HG03060 (cell line): ENCODE measurements at regions not wholly inside any gene's neighbourhood (a gene's known extent, or its start where the extent isn't known, plus 50 kb on each side); places are given as distances from the start of the nearest gene placed in this dataset.
"Not testable (repeated sequence)": the region's sequence is repeated elsewhere in the genome, so short reads cannot be mapped to it uniquely, and the experiment has no call there.

ENCODE experiments used
- ATAC-seq: cut with Tn5 transposase; IDR thresholded peaks from one replicate; pipeline ENCODE4 v1.9.1; 2021; ENCODE audit warnings: low read depth, moderate number of reproducible peaks; ENCODE audit not compliant: unreplicated experiment

- no peak for ATAC-seq
Observed at GRCh38 chr3:159668990-159669476, 319.6 kb upstream of the IL12A start.

- ATAC-seq, result no peak
Observed at GRCh38 chr3:159669766-159670165, 318.9 kb upstream of the IL12A start.

- peak; percentile 42 for ATAC-seq
Observed at GRCh38 chr3:159672728-159673688, 315.6 kb upstream of the IL12A start.

- no peak for ATAC-seq
Observed at GRCh38 chr3:159674583-159674982, 314.1 kb upstream of the IL12A start.

- no peak for ATAC-seq
Observed at GRCh38 chr3:159675285-159675684, 313.4 kb upstream of the IL12A start.

GRCh38 chr3:159679900-159680299 is 308.7 kb upstream of the IL12A start:
- no peak for ATAC-seq

GRCh38 chr3:159681717-159682116 is 306.9 kb upstream of the IL12A start:
- ATAC-seq, result not testable (repeated sequence)

GRCh38 chr3:159685801-159686200 is 302.8 kb upstream of the IL12A start:
- ATAC-seq, result no peak

GRCh38 chr3:159693226-159693625 is 295.4 kb upstream of the IL12A start:
- ATAC-seq, result no peak

GRCh38 chr3:159711560-159712333 is 276.9 kb upstream of the IL12A start:
- no peak for ATAC-seq

GRCh38 chr3:159721324-159721723 is 267.3 kb upstream of the IL12A start:
- ATAC-seq, result no peak

- no peak for ATAC-seq
Observed at GRCh38 chr3:159723295-159723694, 265.3 kb upstream of the IL12A start.

GRCh38 chr3:159724627-159725026 is 264.0 kb upstream of the IL12A start:
- no peak for ATAC-seq

- ATAC-seq, result no peak
Observed at GRCh38 chr3:159726231-159726964, 262.2 kb upstream of the IL12A start.

- ATAC-seq, result no peak
Observed at GRCh38 chr3:159727506-159727905, 261.1 kb upstream of the IL12A start.

- no peak for ATAC-seq
Observed at GRCh38 chr3:159731254-159731653, 257.4 kb upstream of the IL12A start.

- no peak for ATAC-seq
Observed at GRCh38 chr3:159732172-159733111, 256.2 kb upstream of the IL12A start.

GRCh38 chr3:159733194-159733860 is 255.3 kb upstream of the IL12A start:
- ATAC-seq, result no peak

- no peak for ATAC-seq
Observed at GRCh38 chr3:159734681-159735080, 254.0 kb upstream of the IL12A start.
